Right lobe of liver (tissue), 4 donors: ENCODE measurements at regions not wholly inside any gene's neighbourhood (a gene's known extent, or its start where the extent isn't known, plus 50 kb on each side); places are given as distances from the start of the nearest gene placed in this dataset.

Source experiments
- CTCF ChIP-seq, 4 donors: fragments of 200-600 bp in 3 of 4; fragments of 450-650 bp in 1 of 4; IDR thresholded peaks; one replicate each; pipeline versions ENCODE4 v1.5.1 to v1.8.0; 2016 to 2022; ENCODE audit warnings: antibody characterized with exemption in 4 of 4, mild to moderate bottlenecking in 2 of 4
- POLR2A ChIP-seq: fragments of 450-650 bp; IDR thresholded peaks from one replicate; pipeline ENCODE4 v1.6.1; 2017; ENCODE audit warnings: antibody characterized with exemption, mild to moderate bottlenecking
- donor health status: DM: no; HTN: no; CAD: no.
- donor health status: DM: no; HTN: no; CAD: no.
- donor health status: DM: no; HTN: yes; CAD: no.

GRCh38 chr1:104392552-104392951 is 642.9 kb downstream of the AMY1C start:
- TF ChIP-seq CTCF (IDR thresholded peaks at IDR 0.05) (no peak), POLR2A (no peak)
